ENCODE measurements at regions not wholly inside any gene's neighbourhood (a gene's known extent, or its start where the extent isn't known, plus 50 kb on each side); places are given as distances from the start of the nearest gene placed in this dataset.
A peak's percentile ranks its signal among the peaks of the same experiment; 100 is the strongest.

- no peak for TF ChIP-seq CTCF (IDR thresholded peaks at IDR 0.05; ENCODE audit: extremely low read depth, low read depth, low read length)
- no peak overlapping the region for H2AFZ ChIP-seq (ENCODE audit: low read length)
- H3K27me3 ChIP-seq (ENCODE audit: insufficient read depth, low read length), result no peaks in the 10 kb centered on the region
- no peaks in the 10 kb centered on the region for H3K9me3 ChIP-seq (ENCODE audit: low read depth, low read length)
- DNase-seq (ENCODE audit: insufficient read length, low spot score, missing footprints), result no peak
- no peak overlapping the region for H3K4me2 ChIP-seq (ENCODE audit: insufficient read depth, low read length)
- H3K4me3 ChIP-seq (ENCODE audit: insufficient read depth, low read length), result no peak overlapping the region
- H3K79me2 ChIP-seq (ENCODE audit: insufficient read depth, low read length), result no peaks in the 10 kb centered on the region
- H3K36me3 ChIP-seq (ENCODE audit: insufficient read depth, low read length), result no peaks in the 10 kb centered on the region
- H4K20me1 ChIP-seq (ENCODE audit: insufficient read depth, low read length), result no peaks in the 10 kb centered on the region
- H3K4me1 ChIP-seq (ENCODE audit: insufficient read depth, low read length), result no peaks in the 10 kb centered on the region
- H3K27ac ChIP-seq (ENCODE audit: low read depth, low read length), result no peak overlapping the region
These were observed 117.6 kb upstream of the TBL1XR1 start for GRCh38 chr3:177314897-177315296.

GRCh38 chr3:177317247-177317646 lies 120.0 kb upstream of the TBL1XR1 start:
- Histone ChIP-seq H3K36me3 (ENCODE audit: insufficient read depth, low read length) (no peaks in the 10 kb centered on the region), H3K9me3 (ENCODE audit: low read depth, low read length) (no peaks in the 10 kb centered on the region), H3K27me3 (ENCODE audit: insufficient read depth, low read length) (no peaks in the 10 kb centered on the region), H3K27ac (ENCODE audit: low read depth, low read length) (no peak overlapping the region), H4K20me1 (ENCODE audit: insufficient read depth, low read length) (no peaks in the 10 kb centered on the region), H3K4me3 (ENCODE audit: insufficient read depth, low read length) (no peak overlapping the region), H3K4me1 (ENCODE audit: insufficient read depth, low read length) (peaks cover 12% of the 10 kb centered on the region), H3K4me2 (ENCODE audit: insufficient read depth, low read length) (no peak overlapping the region), H2AFZ (ENCODE audit: low read length) (no peak overlapping the region), H3K79me2 (ENCODE audit: insufficient read depth, low read length) (no peaks in the 10 kb centered on the region)
- no peak for DNase-seq (ENCODE audit: insufficient read length, low spot score, missing footprints)
- TF ChIP-seq CTCF (IDR thresholded peaks at IDR 0.05; ENCODE audit: extremely low read depth, low read depth, low read length), result no peak

- no peaks in the 10 kb centered on the region for H3K36me3 ChIP-seq (ENCODE audit: insufficient read depth, low read length)
These were observed 121.3 kb upstream of the TBL1XR1 start for GRCh38 chr3:177318559-177318958.

GRCh38 chr3:177320765-177321247 lies 123.5 kb upstream of the TBL1XR1 start:
- TF ChIP-seq CTCF (IDR thresholded peaks at IDR 0.05; ENCODE audit: extremely low read depth, low read depth, low read length), result no peak
- H3K4me2 ChIP-seq (ENCODE audit: insufficient read depth, low read length), result peak overlapping the region; percentile 0
- H3K4me3 ChIP-seq (ENCODE audit: insufficient read depth, low read length), result no peak overlapping the region
- no peak overlapping the region for H3K27ac ChIP-seq (ENCODE audit: low read depth, low read length)
- H2AFZ ChIP-seq (ENCODE audit: low read length), result peak overlapping the region; percentile 57
- H3K9me3 ChIP-seq (ENCODE audit: low read depth, low read length), result no peaks in the 10 kb centered on the region
- H3K79me2 ChIP-seq (ENCODE audit: insufficient read depth, low read length), result no peaks in the 10 kb centered on the region
- no peaks in the 10 kb centered on the region for H3K36me3 ChIP-seq (ENCODE audit: insufficient read depth, low read length)
- no peak for DNase-seq (ENCODE audit: insufficient read length, low spot score, missing footprints)
- no peaks in the 10 kb centered on the region for H3K27me3 ChIP-seq (ENCODE audit: insufficient read depth, low read length)
- peaks cover 12% of the 10 kb centered on the region for H3K4me1 ChIP-seq (ENCODE audit: insufficient read depth, low read length)
- no peaks in the 10 kb centered on the region for H4K20me1 ChIP-seq (ENCODE audit: insufficient read depth, low read length)

More at GRCh38 chr3:177318559-177318958, 121.3 kb upstream of the TBL1XR1 start:
- Histone ChIP-seq H3K27ac (ENCODE audit: low read depth, low read length) (no peak overlapping the region), H3K4me1 (ENCODE audit: insufficient read depth, low read length) (peaks cover 12% of the 10 kb centered on the region), H4K20me1 (ENCODE audit: insufficient read depth, low read length) (no peaks in the 10 kb centered on the region), H3K4me2 (ENCODE audit: insufficient read depth, low read length) (no peak overlapping the region), H3K9me3 (ENCODE audit: low read depth, low read length) (no peaks in the 10 kb centered on the region), H2AFZ (ENCODE audit: low read length) (no peak overlapping the region), H3K27me3 (ENCODE audit: insufficient read depth, low read length) (no peaks in the 10 kb centered on the region), H3K79me2 (ENCODE audit: insufficient read depth, low read length) (no peaks in the 10 kb centered on the region), H3K4me3 (ENCODE audit: insufficient read depth, low read length) (no peak overlapping the region)
- no peak for DNase-seq (ENCODE audit: insufficient read length, low spot score, missing footprints)
- TF ChIP-seq CTCF (IDR thresholded peaks at IDR 0.05; ENCODE audit: extremely low read depth, low read depth, low read length), result no peak

All from osteoblast (primary cell).